Esophagus muscularis mucosa (tissue), 3 donors: ENCODE measurements at regions not wholly inside any gene's neighbourhood (a gene's known extent, or its start where the extent isn't known, plus 50 kb on each side); places are given as distances from the start of the nearest gene placed in this dataset.

ENCODE experiments used
- CTCF ChIP-seq, 3 experiments: fragments of 200-600 bp in 2 of 3; fragments of 450-650 bp in 1 of 3; sonication (generic) in 2 of 3; IDR thresholded peaks; one replicate each; pipeline ENCODE4 v1.5.1; 2017 to 2019; ENCODE audit warnings: antibody characterized with exemption in 3 of 3, mild to moderate bottlenecking in 2 of 3, moderate library complexity in 1 of 3
- EP300 ChIP-seq: sonication (generic); formaldehyde crosslinking; IDR thresholded peaks from one replicate; pipeline ENCODE4 v1.6.1; 2017; ENCODE audit warnings: antibody characterized with exemption

GRCh38 chr17:79281803-79282202 lies 207.2 kb downstream of the ENGASE start:
- no peak for TF ChIP-seq CTCF (IDR thresholded peaks at IDR 0.05)
- TF ChIP-seq EP300: no peak
